BLaER1 treated with 17β-estradiol and CSF1 and Interleukin-3, amounts not matched to agents 10 nM and 100 nM (cell line): ENCODE measurements at regions not wholly inside any gene's neighbourhood (a gene's known extent, or its start where the extent isn't known, plus 50 kb on each side); places are given as distances from the start of the nearest gene placed in this dataset.

ENCODE experiments used
- H3K27ac ChIP-seq, 11 experiments: shearing (Covaris generic); formaldehyde crosslinking; 2 replicates each; pipeline ENCODE4 v1.8.1; 2022
- H3K27me3 ChIP-seq, 11 experiments: shearing (Covaris generic); formaldehyde crosslinking; 2 replicates each; pipeline ENCODE4 v1.8.1; 2022
- H3K36me3 ChIP-seq, 11 experiments: shearing (Covaris generic); formaldehyde crosslinking; 2 replicates each; pipeline ENCODE4 v1.8.1; 2022
- H3K4me1 ChIP-seq, 10 experiments: shearing (Covaris generic); formaldehyde crosslinking; 2 replicates each; pipeline ENCODE4 v1.8.1; 2022
- H3K4me2 ChIP-seq, 11 experiments: shearing (Covaris generic); formaldehyde crosslinking; 2 replicates each; pipeline ENCODE4 v1.8.1; 2022
- H3K4me3 ChIP-seq, 10 experiments: shearing (Covaris generic); formaldehyde crosslinking; 2 replicates each; pipeline ENCODE4 v1.8.1; 2022
- H3K9ac ChIP-seq, 11 experiments: shearing (Covaris generic); formaldehyde crosslinking; 2 replicates each; pipeline ENCODE4 v1.8.1; 2022
- H3K9me3 ChIP-seq, 11 experiments: shearing (Covaris generic); formaldehyde crosslinking; replicated peaks in 1 of 11; 2 replicates each; pipeline ENCODE4 v1.8.1; 2022
- H4K20me1 ChIP-seq, 11 experiments: shearing (Covaris generic); formaldehyde crosslinking; 2 replicates each; pipeline ENCODE4 v1.8.1; 2022
- Cebpa-rat ChIP-seq, 11 experiments: shearing (Covaris generic); IDR thresholded peaks; 2 replicates each; pipeline ENCODE4 v1.8.1; 2022

GRCh38 chr2:215611609-215612386, 175.9 kb upstream of the FN1 start:
- H3K27me3 ChIP-seq: no peaks in the 10 kb centered on the region
- no peak for TF ChIP-seq Cebpa-rat (IDR thresholded peaks at IDR 0.05)
- peak overlapping the region in 2 of 11 experiments; percentile 11 to 27; a peak in 1 of 22 replicates for H3K27ac ChIP-seq
- H3K36me3 ChIP-seq: no peaks in the 10 kb centered on the region
- H3K4me3 ChIP-seq: no peak overlapping the region
- H4K20me1 ChIP-seq: no peaks in the 10 kb centered on the region
- H3K9ac ChIP-seq: no peak overlapping the region
- peaks cover 0 to 44% (median 5%) of the 10 kb centered on the region in 10 experiments; a peak in 9 of 20 replicates for H3K4me1 ChIP-seq
- H3K9me3 ChIP-seq: peaks cover 0 to 9% (median 5%) of the 10 kb centered on the region in 11 experiments; a peak in 9 of 22 replicates
- H3K4me2 ChIP-seq: no peak overlapping the region; a peak in 1 of 22 replicates

- Histone ChIP-seq H3K4me1 (peaks cover 0 to 32% (median 0%) of the 10 kb centered on the region in 10 experiments; a peak in 7 of 20 replicates), H3K4me2 (no peak overlapping the region), H3K36me3 (no peaks in the 10 kb centered on the region), H3K27ac (no peak overlapping the region), H3K27me3 (no peaks in the 10 kb centered on the region), H3K4me3 (no peak overlapping the region), H4K20me1 (no peaks in the 10 kb centered on the region), H3K9me3 (peaks cover 0 to 9% (median 0%) of the 10 kb centered on the region in 11 experiments; a peak in 1 of 22 replicates), H3K9ac (no peak overlapping the region)
- no peak for TF ChIP-seq Cebpa-rat (IDR thresholded peaks at IDR 0.05)
These were observed 173.5 kb upstream of the FN1 start for GRCh38 chr2:215609089-215610032.

- no peak overlapping the region for H3K9ac ChIP-seq
- H3K4me3 ChIP-seq: no peak overlapping the region
- H3K4me1 ChIP-seq: peaks cover 0 to 26% (median 0%) of the 10 kb centered on the region in 10 experiments; a peak in 7 of 20 replicates
- H3K9me3 ChIP-seq: peaks cover 0 to 9% (median 0%) of the 10 kb centered on the region in 11 experiments; a peak in 1 of 22 replicates
- no peaks in the 10 kb centered on the region for H3K27me3 ChIP-seq
- H3K36me3 ChIP-seq: no peaks in the 10 kb centered on the region
- no peaks in the 10 kb centered on the region for H4K20me1 ChIP-seq
- TF ChIP-seq Cebpa-rat (IDR thresholded peaks at IDR 0.05): no peak
- no peak overlapping the region for H3K27ac ChIP-seq
- H3K4me2 ChIP-seq: no peak overlapping the region
These were observed 171.9 kb upstream of the FN1 start for GRCh38 chr2:215607766-215608165.

GRCh38 chr2:215606219-215606618, 170.4 kb upstream of the FN1 start:
- Histone ChIP-seq H3K9ac (no peak overlapping the region), H4K20me1 (no peaks in the 10 kb centered on the region), H3K4me1 (peaks cover 0 to 10% (median 0%) of the 10 kb centered on the region in 10 experiments; a peak in 3 of 20 replicates), H3K36me3 (no peaks in the 10 kb centered on the region), H3K4me3 (no peak overlapping the region), H3K4me2 (no peak overlapping the region), H3K27me3 (no peaks in the 10 kb centered on the region), H3K9me3 (peaks cover 0 to 4% (median 0%) of the 10 kb centered on the region in 11 experiments; a peak in 1 of 22 replicates), H3K27ac (no peak overlapping the region)
- no peak for TF ChIP-seq Cebpa-rat (IDR thresholded peaks at IDR 0.05)

- Histone ChIP-seq H4K20me1 (no peaks in the 10 kb centered on the region), H3K36me3 (no peaks in the 10 kb centered on the region), H3K27me3 (no peaks in the 10 kb centered on the region), H3K4me3 (no peak overlapping the region), H3K27ac (no peak overlapping the region), H3K9ac (no peak overlapping the region), H3K4me1 (peaks cover 0 to 9% (median 0%) of the 10 kb centered on the region in 10 experiments; a peak in 2 of 20 replicates), H3K4me2 (0 out of 22 replicates have a peak overlapping the region, but pooled peaks of 1 of the 11 experiments have one; percentile 22), H3K9me3 (no peaks in the 10 kb centered on the region)
- no peak for TF ChIP-seq Cebpa-rat (IDR thresholded peaks at IDR 0.05)
These were observed 169.3 kb upstream of the FN1 start for GRCh38 chr2:215605214-215605613.

GRCh38 chr2:215604606-215605005, 168.7 kb upstream of the FN1 start:
- Histone ChIP-seq H3K9me3 (no peaks in the 10 kb centered on the region), H3K27me3 (no peaks in the 10 kb centered on the region), H3K4me1 (peaks cover 0 to 9% (median 0%) of the 10 kb centered on the region in 10 experiments; a peak in 2 of 20 replicates), H3K4me2 (peak overlapping the region in 1 of 11 experiments; percentile 22; a peak in 1 of 22 replicates), H3K4me3 (no peak overlapping the region), H3K36me3 (no peaks in the 10 kb centered on the region), H3K9ac (no peak overlapping the region), H4K20me1 (no peaks in the 10 kb centered on the region), H3K27ac (no peak overlapping the region)
- TF ChIP-seq Cebpa-rat (IDR thresholded peaks at IDR 0.05): no peak

GRCh38 chr2:215603440-215603839, 167.6 kb upstream of the FN1 start:
- no peaks in the 10 kb centered on the region for H3K27me3 ChIP-seq
- no peaks in the 10 kb centered on the region for H4K20me1 ChIP-seq
- H3K4me3 ChIP-seq: no peak overlapping the region
- no peak overlapping the region for H3K27ac ChIP-seq
- H3K9ac ChIP-seq: no peak overlapping the region
- no peak for TF ChIP-seq Cebpa-rat (IDR thresholded peaks at IDR 0.05)
- H3K4me1 ChIP-seq: peaks cover 0 to 11% (median 0%) of the 10 kb centered on the region in 10 experiments; a peak in 2 of 20 replicates
- no peak overlapping the region for H3K4me2 ChIP-seq
- no peaks in the 10 kb centered on the region for H3K36me3 ChIP-seq
- H3K9me3 ChIP-seq: no peaks in the 10 kb centered on the region

GRCh38 chr2:215602997-215603396, 167.1 kb upstream of the FN1 start:
- TF ChIP-seq Cebpa-rat (IDR thresholded peaks at IDR 0.05): no peak
- no peak overlapping the region for H3K9ac ChIP-seq
- H3K36me3 ChIP-seq: no peaks in the 10 kb centered on the region
- H3K4me3 ChIP-seq: no peak overlapping the region
- H3K4me2 ChIP-seq: no peak overlapping the region
- H4K20me1 ChIP-seq: no peaks in the 10 kb centered on the region
- H3K27me3 ChIP-seq: no peaks in the 10 kb centered on the region
- H3K9me3 ChIP-seq: no peaks in the 10 kb centered on the region
- H3K27ac ChIP-seq: no peak overlapping the region
- H3K4me1 ChIP-seq: peaks cover 0 to 15% (median 0%) of the 10 kb centered on the region in 10 experiments; a peak in 2 of 20 replicates
